ENCODE measurements at regions not wholly inside any gene's neighbourhood (a gene's known extent, or its start where the extent isn't known, plus 50 kb on each side); places are given as distances from the start of the nearest gene placed in this dataset.
A peak's percentile ranks its signal among the peaks of the same experiment; 100 is the strongest.

DNA sequence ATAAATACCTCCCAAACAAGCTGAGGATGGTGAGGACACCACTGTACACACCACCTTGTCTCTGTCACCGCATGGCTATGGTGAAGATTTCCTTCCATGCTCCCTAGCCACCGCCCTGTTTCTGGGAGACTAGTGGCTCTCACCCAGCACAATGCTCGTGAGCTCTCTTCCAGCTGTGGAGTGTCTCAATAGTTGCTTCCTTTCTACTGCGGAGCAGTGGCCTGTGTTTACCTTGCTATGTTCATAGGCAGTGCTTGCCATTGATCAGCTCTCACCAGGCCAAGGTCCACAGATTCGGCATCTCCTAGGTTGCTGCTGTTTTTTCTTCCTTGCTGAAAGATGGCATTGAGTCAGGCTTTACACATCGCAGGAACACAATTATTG is 313.6 kb upstream of the RTL1 start (continued):
- TF ChIP-seq SRY (CRISPR knock-in tag; IDR thresholded peaks at IDR 0.05), result no peak
- TF ChIP-seq, protein P1, sequence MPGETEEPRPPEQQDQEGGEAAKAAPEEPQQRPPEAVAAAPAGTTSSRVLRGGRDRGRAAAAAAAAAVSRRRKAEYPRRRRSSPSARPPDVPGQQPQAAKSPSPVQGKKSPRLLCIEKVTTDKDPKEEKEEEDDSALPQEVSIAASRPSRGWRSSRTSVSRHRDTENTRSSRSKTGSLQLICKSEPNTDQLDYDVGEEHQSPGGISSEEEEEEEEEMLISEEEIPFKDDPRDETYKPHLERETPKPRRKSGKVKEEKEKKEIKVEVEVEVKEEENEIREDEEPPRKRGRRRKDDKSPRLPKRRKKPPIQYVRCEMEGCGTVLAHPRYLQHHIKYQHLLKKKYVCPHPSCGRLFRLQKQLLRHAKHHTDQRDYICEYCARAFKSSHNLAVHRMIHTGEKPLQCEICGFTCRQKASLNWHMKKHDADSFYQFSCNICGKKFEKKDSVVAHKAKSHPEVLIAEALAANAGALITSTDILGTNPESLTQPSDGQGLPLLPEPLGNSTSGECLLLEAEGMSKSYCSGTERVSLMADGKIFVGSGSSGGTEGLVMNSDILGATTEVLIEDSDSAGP (CRISPR knock-in tag; IDR thresholded peaks at IDR 0.05; ENCODE audit: borderline replicate concordance), result 0 out of 2 replicates have a peak, but pooled peaks have one; percentile 37
- TF ChIP-seq ESRRA (CRISPR knock-in tag; IDR thresholded peaks at IDR 0.05; ENCODE audit: low read depth), result 0 out of 2 replicates have a peak, but pooled peaks have one; percentile 35
- TF ChIP-seq, protein P2, sequence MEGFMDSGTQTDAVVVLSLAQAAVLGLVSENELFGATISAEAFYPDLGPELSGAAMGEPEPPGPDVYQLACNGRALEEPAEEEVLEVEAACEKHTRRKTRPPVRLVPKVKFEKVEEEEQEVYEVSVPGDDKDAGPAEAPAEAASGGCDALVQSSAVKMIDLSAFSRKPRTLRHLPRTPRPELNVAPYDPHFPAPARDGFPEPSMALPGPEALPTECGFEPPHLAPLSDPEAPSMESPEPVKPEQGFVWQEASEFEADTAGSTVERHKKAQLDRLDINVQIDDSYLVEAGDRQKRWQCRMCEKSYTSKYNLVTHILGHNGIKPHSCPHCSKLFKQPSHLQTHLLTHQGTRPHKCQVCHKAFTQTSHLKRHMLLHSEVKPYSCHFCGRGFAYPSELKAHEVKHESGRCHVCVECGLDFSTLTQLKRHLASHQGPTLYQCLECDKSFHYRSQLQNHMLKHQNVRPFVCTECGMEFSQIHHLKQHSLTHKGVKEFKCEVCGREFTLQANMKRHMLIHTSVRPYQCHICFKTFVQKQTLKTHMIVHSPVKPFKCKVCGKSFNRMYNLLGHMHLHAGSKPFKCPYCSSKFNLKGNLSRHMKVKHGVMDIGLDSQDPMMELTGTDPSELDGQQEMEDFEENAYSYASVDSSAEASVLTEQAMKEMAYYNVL (CRISPR knock-in tag; IDR thresholded peaks at IDR 0.05; ENCODE audit: borderline replicate concordance), result peak; percentile 56; the same call in 1 of the 2 replicates
- peak; percentile 38 for TF ChIP-seq RARA (CRISPR knock-in tag; IDR thresholded peaks at IDR 0.05)
- TF ChIP-seq BCL6 (CRISPR knock-in tag; IDR thresholded peaks at IDR 0.05), result peak; percentile 67
- TF ChIP-seq, protein P3, sequence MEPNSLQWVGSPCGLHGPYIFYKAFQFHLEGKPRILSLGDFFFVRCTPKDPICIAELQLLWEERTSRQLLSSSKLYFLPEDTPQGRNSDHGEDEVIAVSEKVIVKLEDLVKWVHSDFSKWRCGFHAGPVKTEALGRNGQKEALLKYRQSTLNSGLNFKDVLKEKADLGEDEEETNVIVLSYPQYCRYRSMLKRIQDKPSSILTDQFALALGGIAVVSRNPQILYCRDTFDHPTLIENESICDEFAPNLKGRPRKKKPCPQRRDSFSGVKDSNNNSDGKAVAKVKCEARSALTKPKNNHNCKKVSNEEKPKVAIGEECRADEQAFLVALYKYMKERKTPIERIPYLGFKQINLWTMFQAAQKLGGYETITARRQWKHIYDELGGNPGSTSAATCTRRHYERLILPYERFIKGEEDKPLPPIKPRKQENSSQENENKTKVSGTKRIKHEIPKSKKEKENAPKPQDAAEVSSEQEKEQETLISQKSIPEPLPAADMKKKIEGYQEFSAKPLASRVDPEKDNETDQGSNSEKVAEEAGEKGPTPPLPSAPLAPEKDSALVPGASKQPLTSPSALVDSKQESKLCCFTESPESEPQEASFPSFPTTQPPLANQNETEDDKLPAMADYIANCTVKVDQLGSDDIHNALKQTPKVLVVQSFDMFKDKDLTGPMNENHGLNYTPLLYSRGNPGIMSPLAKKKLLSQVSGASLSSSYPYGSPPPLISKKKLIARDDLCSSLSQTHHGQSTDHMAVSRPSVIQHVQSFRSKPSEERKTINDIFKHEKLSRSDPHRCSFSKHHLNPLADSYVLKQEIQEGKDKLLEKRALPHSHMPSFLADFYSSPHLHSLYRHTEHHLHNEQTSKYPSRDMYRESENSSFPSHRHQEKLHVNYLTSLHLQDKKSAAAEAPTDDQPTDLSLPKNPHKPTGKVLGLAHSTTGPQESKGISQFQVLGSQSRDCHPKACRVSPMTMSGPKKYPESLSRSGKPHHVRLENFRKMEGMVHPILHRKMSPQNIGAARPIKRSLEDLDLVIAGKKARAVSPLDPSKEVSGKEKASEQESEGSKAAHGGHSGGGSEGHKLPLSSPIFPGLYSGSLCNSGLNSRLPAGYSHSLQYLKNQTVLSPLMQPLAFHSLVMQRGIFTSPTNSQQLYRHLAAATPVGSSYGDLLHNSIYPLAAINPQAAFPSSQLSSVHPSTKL (CRISPR knock-in tag; IDR thresholded peaks at IDR 0.05), result peak; percentile 77
- TF ChIP-seq, protein P4, sequence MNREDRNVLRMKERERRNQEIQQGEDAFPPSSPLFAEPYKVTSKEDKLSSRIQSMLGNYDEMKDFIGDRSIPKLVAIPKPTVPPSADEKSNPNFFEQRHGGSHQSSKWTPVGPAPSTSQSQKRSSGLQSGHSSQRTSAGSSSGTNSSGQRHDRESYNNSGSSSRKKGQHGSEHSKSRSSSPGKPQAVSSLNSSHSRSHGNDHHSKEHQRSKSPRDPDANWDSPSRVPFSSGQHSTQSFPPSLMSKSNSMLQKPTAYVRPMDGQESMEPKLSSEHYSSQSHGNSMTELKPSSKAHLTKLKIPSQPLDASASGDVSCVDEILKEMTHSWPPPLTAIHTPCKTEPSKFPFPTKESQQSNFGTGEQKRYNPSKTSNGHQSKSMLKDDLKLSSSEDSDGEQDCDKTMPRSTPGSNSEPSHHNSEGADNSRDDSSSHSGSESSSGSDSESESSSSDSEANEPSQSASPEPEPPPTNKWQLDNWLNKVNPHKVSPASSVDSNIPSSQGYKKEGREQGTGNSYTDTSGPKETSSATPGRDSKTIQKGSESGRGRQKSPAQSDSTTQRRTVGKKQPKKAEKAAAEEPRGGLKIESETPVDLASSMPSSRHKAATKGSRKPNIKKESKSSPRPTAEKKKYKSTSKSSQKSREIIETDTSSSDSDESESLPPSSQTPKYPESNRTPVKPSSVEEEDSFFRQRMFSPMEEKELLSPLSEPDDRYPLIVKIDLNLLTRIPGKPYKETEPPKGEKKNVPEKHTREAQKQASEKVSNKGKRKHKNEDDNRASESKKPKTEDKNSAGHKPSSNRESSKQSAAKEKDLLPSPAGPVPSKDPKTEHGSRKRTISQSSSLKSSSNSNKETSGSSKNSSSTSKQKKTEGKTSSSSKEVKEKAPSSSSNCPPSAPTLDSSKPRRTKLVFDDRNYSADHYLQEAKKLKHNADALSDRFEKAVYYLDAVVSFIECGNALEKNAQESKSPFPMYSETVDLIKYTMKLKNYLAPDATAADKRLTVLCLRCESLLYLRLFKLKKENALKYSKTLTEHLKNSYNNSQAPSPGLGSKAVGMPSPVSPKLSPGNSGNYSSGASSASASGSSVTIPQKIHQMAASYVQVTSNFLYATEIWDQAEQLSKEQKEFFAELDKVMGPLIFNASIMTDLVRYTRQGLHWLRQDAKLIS (CRISPR knock-in tag; IDR thresholded peaks at IDR 0.05), result no peak
- TF ChIP-seq ZNF563 (CRISPR knock-in tag; IDR thresholded peaks at IDR 0.05), result peak; percentile 95
- TF ChIP-seq, protein P5, sequence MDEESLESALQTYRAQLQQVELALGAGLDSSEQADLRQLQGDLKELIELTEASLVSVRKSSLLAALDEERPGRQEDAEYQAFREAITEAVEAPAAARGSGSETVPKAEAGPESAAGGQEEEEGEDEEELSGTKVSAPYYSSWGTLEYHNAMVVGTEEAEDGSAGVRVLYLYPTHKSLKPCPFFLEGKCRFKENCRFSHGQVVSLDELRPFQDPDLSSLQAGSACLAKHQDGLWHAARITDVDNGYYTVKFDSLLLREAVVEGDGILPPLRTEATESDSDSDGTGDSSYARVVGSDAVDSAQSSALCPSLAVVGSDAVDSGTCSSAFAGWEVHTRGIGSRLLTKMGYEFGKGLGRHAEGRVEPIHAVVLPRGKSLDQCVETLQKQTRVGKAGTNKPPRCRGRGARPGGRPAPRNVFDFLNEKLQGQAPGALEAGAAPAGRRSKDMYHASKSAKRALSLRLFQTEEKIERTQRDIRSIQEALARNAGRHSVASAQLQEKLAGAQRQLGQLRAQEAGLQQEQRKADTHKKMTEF (CRISPR knock-in tag; IDR thresholded peaks at IDR 0.05), result peak; percentile 46; the same call in 1 of the 2 replicates
- TF ChIP-seq, protein P6, sequence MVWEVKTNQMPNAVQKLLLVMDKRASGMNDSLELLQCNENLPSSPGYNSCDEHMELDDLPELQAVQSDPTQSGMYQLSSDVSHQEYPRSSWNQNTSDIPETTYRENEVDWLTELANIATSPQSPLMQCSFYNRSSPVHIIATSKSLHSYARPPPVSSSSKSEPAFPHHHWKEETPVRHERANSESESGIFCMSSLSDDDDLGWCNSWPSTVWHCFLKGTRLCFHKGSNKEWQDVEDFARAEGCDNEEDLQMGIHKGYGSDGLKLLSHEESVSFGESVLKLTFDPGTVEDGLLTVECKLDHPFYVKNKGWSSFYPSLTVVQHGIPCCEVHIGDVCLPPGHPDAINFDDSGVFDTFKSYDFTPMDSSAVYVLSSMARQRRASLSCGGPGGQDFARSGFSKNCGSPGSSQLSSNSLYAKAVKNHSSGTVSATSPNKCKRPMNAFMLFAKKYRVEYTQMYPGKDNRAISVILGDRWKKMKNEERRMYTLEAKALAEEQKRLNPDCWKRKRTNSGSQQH (CRISPR knock-in tag; IDR thresholded peaks at IDR 0.05; ENCODE audit: low read depth), result no peak
- TF ChIP-seq ARNTL (CRISPR knock-in tag; IDR thresholded peaks at IDR 0.05), result peak; percentile 46; the same call in 1 of the 2 replicates
- no peak for TF ChIP-seq EEA1 (CRISPR knock-in tag; IDR thresholded peaks at IDR 0.05; ENCODE audit: borderline replicate concordance)
- TF ChIP-seq ASH2L (IDR thresholded peaks at IDR 0.05; ENCODE audit: insufficient read length, low read depth, low read length), result peak; percentile 22
